ENCODE measurements at regions not wholly inside any gene's neighbourhood (a gene's known extent, or its start where the extent isn't known, plus 50 kb on each side); places are given as distances from the start of the nearest gene placed in this dataset.

DNA sequence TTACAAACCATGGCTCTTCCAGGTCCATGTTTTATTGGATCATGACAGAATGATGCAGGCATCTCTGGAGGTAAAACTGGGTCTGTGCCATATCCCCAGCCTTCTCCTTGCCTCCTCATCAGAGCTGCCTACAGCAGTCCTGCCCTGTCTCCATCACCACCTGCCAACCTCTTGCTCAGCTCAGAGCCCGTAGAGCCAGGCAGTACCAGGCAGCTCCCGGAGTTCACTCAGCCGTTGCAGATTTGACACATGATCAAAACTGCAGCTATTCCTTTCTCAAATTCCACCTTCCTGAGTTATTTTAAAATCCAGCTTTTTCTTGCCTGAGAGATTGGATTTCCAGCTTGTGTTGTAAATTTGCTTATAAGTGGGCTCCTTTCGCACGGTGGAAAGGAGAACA lies 218.2 kb upstream of the CELF4 start:
- H3K9me3 ChIP-seq (ENCODE audit: control insufficient read depth, low read length), result no peaks in the 10 kb centered on the region

DNA sequence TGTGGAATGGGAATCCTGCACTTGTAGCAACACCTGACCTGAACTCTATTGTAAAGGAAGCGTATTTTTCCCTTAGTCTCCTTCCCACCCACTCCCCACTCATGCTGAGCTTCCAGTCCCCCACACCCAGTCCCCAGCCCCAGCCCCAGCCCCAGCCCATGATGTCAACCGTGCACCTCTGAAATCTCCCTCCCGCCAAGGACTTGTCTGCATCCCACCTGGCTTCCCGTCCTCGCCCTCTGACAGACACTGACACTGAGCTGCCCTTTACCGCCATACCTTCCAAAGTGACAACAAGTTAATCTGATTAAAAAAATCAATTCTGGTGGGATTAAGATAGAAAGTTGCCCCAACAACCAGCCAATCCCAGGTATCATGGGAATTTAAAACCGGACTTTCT lies 213.6 kb upstream of the CELF4 start:
- Histone ChIP-seq H3K4me3 (ENCODE audit: low read length) (no peak overlapping the region), H3K4me1 (ENCODE audit: control insufficient read depth, insufficient read depth, low read length) (no peaks in the 10 kb centered on the region), H3K9me3 (ENCODE audit: control insufficient read depth, low read length) (no peaks in the 10 kb centered on the region), H3K27me3 (replicated peaks; ENCODE audit: control insufficient read depth, insufficient read depth, low read length) (no peaks in the 10 kb centered on the region), H3K9ac (ENCODE audit: low read length) (no peak overlapping the region), H3K36me3 (ENCODE audit: control insufficient read depth, insufficient read depth, low read length, severe bottlenecking) (no peaks in the 10 kb centered on the region)
- DNase-seq (ENCODE audit: low read depth), result no peak

More for the DNA sequence above, 218.2 kb upstream of the CELF4 start:
- no peaks in the 10 kb centered on the region for H3K36me3 ChIP-seq (ENCODE audit: control insufficient read depth, insufficient read depth, low read length, severe bottlenecking)
- no peaks in the 10 kb centered on the region for H3K27me3 ChIP-seq (replicated peaks; ENCODE audit: control insufficient read depth, insufficient read depth, low read length)
- DNase-seq (ENCODE audit: low read depth), result no peak
- no peak overlapping the region for H3K9ac ChIP-seq (ENCODE audit: low read length)
- no peaks in the 10 kb centered on the region for H3K4me1 ChIP-seq (ENCODE audit: control insufficient read depth, insufficient read depth, low read length)
- no peak overlapping the region for H3K4me3 ChIP-seq (ENCODE audit: low read length)

DNA sequence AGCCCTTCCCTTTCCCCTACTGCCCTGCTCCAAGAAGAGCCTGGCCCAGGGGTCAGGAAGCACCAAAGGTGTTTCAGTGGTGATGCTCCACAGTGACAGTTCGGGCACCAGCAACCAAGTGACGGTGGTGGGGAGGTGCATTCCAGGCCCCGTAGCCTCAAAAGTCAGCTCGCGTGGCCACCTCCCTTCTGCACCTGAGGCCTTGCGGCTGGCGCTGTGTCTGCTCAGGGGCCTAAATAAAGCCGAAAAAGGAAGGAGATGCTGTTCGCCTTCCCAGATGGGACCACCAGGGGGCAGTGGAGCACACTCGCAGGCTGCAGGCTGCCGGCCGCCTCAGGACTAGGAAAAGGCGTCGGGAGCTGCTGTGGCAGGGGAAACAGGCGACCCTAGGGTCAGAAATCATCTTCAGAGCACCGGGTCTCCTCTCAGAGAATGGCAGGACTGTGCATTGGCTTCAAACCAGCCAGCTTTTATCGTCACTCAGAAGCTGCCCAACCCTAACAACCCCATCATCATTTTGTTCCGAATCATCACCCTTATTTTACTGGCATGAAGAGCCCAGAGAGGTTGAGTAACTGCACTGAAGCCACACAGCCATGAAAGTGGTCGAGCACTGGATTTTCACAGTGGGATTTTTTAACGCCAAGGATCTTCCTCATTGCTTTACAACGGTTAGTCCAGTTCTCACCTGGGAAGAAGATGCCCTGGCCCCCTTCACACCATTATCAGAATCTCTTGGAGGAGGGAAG lies 213.0 kb upstream of the CELF4 start:
- peak; percentile 10 for DNase-seq (ENCODE audit: low read depth)
- H3K9me3 ChIP-seq (ENCODE audit: control insufficient read depth, low read length), result no peaks in the 10 kb centered on the region

DNA sequence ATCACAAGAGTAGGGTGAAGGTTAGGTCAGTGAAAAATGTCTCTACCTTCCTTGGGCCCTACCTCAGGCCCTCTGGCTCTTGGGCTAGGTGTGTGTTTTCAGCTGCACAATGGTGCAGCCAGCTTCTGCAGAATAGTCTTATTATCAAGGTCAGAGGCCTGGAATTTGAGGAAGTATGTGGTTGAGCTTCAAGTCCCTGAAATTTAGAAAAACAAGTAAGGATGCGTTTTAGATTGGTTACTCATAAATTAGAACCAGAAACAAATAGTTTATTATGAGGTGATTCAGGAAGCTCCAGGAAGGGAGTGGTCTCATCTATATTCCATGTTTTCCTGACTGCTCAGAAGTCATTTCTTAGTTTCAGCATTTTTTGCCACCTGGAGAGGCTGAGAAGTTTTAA lies 204.2 kb upstream of the CELF4 start:
- Histone ChIP-seq H3K36me3 (ENCODE audit: control insufficient read depth, insufficient read depth, low read length, severe bottlenecking) (no peaks in the 10 kb centered on the region), H3K4me1 (ENCODE audit: control insufficient read depth, insufficient read depth, low read length) (no peaks in the 10 kb centered on the region), H3K9ac (ENCODE audit: low read length) (no peak overlapping the region), H3K9me3 (ENCODE audit: control insufficient read depth, low read length) (no peaks in the 10 kb centered on the region), H3K27me3 (replicated peaks; ENCODE audit: control insufficient read depth, insufficient read depth, low read length) (no peaks in the 10 kb centered on the region), H3K4me3 (ENCODE audit: low read length) (no peak overlapping the region)
- no peak for DNase-seq (ENCODE audit: low read depth)

More for the DNA sequence above, 213.0 kb upstream of the CELF4 start:
- no peak overlapping the region for H3K9ac ChIP-seq (ENCODE audit: low read length)
- H3K4me1 ChIP-seq (ENCODE audit: control insufficient read depth, insufficient read depth, low read length), result no peaks in the 10 kb centered on the region
- no peak overlapping the region for H3K4me3 ChIP-seq (ENCODE audit: low read length)
- H3K27me3 ChIP-seq (replicated peaks; ENCODE audit: control insufficient read depth, insufficient read depth, low read length), result no peaks in the 10 kb centered on the region
- H3K36me3 ChIP-seq (ENCODE audit: control insufficient read depth, insufficient read depth, low read length, severe bottlenecking), result no peaks in the 10 kb centered on the region

DNA sequence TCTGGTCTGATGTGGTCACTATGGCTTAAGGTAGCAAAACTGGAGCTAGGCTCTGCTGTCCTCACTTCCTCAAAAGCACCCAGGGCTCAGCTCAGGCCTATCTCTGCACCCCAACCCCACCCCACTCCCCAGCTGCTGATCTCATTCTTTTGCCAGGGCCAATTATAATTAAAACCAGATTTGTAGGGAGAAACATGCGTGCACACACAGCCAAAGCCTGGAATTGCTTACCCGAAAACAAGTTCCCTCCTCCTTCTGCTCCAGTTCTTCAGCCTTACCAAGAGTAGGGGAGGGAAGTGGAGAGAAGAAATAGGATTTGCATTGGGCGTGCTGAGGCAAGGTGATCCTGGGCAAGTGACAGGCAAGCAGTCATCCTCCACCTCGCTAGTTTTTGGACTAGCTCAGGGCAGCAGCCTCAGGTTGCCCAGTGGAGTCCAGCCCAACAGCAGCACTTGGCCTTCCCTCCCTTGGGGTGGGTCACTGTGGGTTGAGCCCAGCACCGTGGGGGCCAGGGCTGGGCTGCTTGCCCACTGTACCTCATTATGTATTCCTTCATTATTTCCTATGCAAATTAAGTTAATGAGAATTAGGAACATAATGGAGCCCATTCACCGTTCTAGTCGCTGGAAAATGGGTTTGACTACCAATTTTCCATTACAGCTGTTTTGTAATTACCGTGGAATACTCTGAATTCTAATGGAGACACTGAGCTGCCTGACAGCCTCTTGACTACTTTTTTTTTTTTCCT lies 199.1 kb upstream of the CELF4 start:
- Histone ChIP-seq H3K9me3 (ENCODE audit: control insufficient read depth, low read length) (no peaks in the 10 kb centered on the region), H3K9ac (ENCODE audit: low read length) (no peak overlapping the region), H3K4me3 (ENCODE audit: low read length) (no peak overlapping the region), H3K4me1 (ENCODE audit: control insufficient read depth, insufficient read depth, low read length) (no peaks in the 10 kb centered on the region), H3K27me3 (replicated peaks; ENCODE audit: control insufficient read depth, insufficient read depth, low read length) (no peaks in the 10 kb centered on the region), H3K36me3 (ENCODE audit: control insufficient read depth, insufficient read depth, low read length, severe bottlenecking) (no peaks in the 10 kb centered on the region)
- DNase-seq (ENCODE audit: low read depth), result no peak

DNA sequence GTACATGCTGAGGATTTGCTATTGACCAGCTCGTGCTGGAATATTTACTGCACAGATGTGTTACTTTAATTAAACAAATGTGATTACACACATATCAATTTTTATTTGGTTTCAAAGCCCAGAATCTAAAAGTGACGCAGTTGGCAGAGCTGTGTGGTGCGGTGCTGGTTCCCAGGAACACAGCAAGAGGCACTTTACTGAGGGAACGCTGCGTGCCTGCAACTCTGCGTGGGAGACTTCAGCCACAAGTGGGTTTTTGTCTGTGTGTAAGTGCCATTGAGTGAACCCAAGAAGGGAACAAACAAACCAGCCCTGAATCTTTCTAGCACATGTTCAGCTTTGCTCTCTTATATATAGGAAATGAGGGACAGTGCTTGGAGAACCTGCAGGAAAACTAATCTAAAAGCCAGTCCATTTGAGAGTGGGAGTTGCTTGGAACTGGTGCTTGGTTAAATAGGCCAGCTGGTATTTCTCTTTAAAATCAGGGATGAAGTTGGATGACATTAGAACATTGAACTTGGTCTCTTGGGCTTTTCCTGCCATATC lies 196.6 kb upstream of the CELF4 start:
- no peaks in the 10 kb centered on the region for H3K36me3 ChIP-seq (ENCODE audit: control insufficient read depth, insufficient read depth, low read length, severe bottlenecking)
- no peaks in the 10 kb centered on the region for H3K27me3 ChIP-seq (replicated peaks; ENCODE audit: control insufficient read depth, insufficient read depth, low read length)
- DNase-seq (ENCODE audit: low read depth), result no peak
- H3K4me1 ChIP-seq (ENCODE audit: control insufficient read depth, insufficient read depth, low read length), result no peaks in the 10 kb centered on the region
- H3K9me3 ChIP-seq (ENCODE audit: control insufficient read depth, low read length), result no peaks in the 10 kb centered on the region
- H3K9ac ChIP-seq (ENCODE audit: low read length), result no peak overlapping the region
- no peak overlapping the region for H3K4me3 ChIP-seq (ENCODE audit: low read length)

DNA sequence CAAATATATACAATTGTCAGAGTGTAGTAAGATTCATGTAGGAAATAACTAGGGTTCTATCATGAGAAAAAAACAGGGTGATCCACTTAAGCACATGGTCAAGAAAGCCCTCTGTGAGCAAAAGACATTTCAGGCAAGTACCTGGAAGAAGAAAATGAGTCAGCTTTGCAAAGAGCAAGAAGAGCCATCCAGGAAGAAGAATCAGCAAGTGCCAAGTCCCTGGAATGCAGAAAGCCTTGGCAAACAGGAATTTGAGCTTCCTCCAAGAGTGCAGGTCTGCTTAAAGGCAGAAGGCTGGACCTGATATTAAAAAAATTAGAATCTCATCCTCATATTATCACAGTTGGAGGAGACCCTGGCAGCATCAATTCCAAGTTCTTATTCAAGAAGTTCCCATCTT lies 188.5 kb upstream of the CELF4 start:
- no peak overlapping the region for H3K9ac ChIP-seq (ENCODE audit: low read length)
- no peaks in the 10 kb centered on the region for H3K4me1 ChIP-seq (ENCODE audit: control insufficient read depth, insufficient read depth, low read length)
- no peak for DNase-seq (ENCODE audit: low read depth)
- no peaks in the 10 kb centered on the region for H3K36me3 ChIP-seq (ENCODE audit: control insufficient read depth, insufficient read depth, low read length, severe bottlenecking)
- no peaks in the 10 kb centered on the region for H3K27me3 ChIP-seq (replicated peaks; ENCODE audit: control insufficient read depth, insufficient read depth, low read length)
- H3K4me3 ChIP-seq (ENCODE audit: low read length), result no peak overlapping the region
- H3K9me3 ChIP-seq (ENCODE audit: control insufficient read depth, low read length), result no peaks in the 10 kb centered on the region

DNA sequence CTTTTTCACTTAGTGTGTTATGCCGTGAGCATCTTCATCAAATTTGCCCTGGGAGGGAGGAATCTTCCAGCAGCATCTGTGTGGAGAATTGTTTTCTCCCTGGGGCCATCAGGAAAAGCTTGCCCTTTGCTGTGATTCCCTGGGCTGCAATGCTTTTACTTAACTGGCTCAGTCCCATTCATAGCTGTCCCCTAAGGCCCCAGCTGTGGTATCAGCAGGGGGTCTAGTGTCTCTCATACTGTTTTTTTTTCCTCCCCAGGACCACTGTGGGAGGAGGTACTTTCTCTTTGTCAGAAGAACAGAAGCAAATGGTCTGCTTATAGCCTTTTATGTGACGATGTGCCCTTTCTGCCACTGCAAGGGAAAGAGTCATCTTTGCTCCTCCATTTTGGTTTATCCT lies 176.8 kb upstream of the CELF4 start:
- peaks cover 14% of the 10 kb centered on the region for H3K4me1 ChIP-seq (ENCODE audit: control insufficient read depth, insufficient read depth, low read length)
- H3K36me3 ChIP-seq (ENCODE audit: control insufficient read depth, insufficient read depth, low read length, severe bottlenecking), result no peaks in the 10 kb centered on the region
- no peaks in the 10 kb centered on the region for H3K27me3 ChIP-seq (replicated peaks; ENCODE audit: control insufficient read depth, insufficient read depth, low read length)
- H3K9me3 ChIP-seq (ENCODE audit: control insufficient read depth, low read length), result no peaks in the 10 kb centered on the region
- H3K4me3 ChIP-seq (ENCODE audit: low read length), result no peak overlapping the region
- no peak for DNase-seq (ENCODE audit: low read depth)
- H3K9ac ChIP-seq (ENCODE audit: low read length), result no peak overlapping the region

DNA sequence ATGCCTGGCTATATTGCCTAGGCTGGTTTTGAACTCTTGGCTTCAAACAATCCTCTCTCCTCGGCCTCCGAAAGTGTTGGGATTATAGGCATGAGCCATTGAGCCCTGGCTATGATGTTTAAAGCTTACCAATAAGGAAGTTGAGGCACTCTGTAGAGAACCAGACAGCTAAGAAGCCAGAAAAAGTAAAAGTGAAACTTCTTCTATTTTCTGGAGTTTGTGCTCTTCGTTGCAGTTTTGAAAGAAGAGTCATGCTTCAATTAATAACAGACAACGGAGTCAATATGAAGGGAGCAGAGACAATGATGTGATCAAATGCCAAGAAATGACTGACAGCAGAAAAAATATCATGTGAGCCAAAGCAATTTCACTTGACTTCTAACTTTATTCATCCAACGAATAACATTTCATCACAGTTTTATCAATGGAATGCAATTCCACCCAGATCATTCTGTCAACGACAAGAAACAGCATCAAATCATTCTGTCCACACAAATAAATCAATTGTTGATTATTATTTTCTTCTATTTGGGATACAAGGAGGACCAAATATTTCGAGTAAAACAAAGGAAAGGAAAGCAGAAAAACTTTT lies 175.5 kb upstream of the CELF4 start:
- Histone ChIP-seq H3K9ac (ENCODE audit: low read length) (peak overlapping the region; percentile 35), H3K36me3 (ENCODE audit: control insufficient read depth, insufficient read depth, low read length, severe bottlenecking) (no peaks in the 10 kb centered on the region), H3K4me1 (ENCODE audit: control insufficient read depth, insufficient read depth, low read length) (peaks cover 14% of the 10 kb centered on the region), H3K27me3 (replicated peaks; ENCODE audit: control insufficient read depth, insufficient read depth, low read length) (no peaks in the 10 kb centered on the region), H3K9me3 (ENCODE audit: control insufficient read depth, low read length) (no peaks in the 10 kb centered on the region), H3K4me3 (ENCODE audit: low read length) (peak overlapping the region; percentile 71)
- DNase-seq (ENCODE audit: low read depth), result no peak

DNA sequence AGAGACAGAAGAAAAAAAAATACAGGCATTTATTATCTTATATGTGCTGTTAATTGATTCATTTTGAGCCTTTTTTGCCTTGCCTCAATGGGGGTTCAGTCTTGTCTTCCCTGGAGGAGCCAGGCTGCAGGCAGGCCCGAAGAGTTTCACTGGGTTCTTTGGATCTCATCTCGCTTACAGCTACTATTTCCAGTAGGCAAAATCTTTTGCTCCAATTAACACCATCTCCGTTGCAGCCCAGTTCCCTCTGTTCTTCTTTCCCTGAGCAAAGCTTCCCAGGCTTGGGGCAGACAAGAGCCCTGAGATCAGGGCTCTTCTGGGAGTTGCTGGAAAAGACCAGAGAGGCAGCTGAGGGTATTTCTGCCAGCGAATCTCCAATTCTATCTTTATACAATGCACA lies 168.8 kb upstream of the CELF4 start:
- H3K9me3 ChIP-seq (ENCODE audit: control insufficient read depth, low read length), result no peaks in the 10 kb centered on the region
- no peaks in the 10 kb centered on the region for H3K36me3 ChIP-seq (ENCODE audit: control insufficient read depth, insufficient read depth, low read length, severe bottlenecking)
- no peak for DNase-seq (ENCODE audit: low read depth)
- H3K4me3 ChIP-seq (ENCODE audit: low read length), result no peak overlapping the region
- no peaks in the 10 kb centered on the region for H3K27me3 ChIP-seq (replicated peaks; ENCODE audit: control insufficient read depth, insufficient read depth, low read length)
- H3K9ac ChIP-seq (ENCODE audit: low read length), result no peak overlapping the region
- H3K4me1 ChIP-seq (ENCODE audit: control insufficient read depth, insufficient read depth, low read length), result no peaks in the 10 kb centered on the region

DNA sequence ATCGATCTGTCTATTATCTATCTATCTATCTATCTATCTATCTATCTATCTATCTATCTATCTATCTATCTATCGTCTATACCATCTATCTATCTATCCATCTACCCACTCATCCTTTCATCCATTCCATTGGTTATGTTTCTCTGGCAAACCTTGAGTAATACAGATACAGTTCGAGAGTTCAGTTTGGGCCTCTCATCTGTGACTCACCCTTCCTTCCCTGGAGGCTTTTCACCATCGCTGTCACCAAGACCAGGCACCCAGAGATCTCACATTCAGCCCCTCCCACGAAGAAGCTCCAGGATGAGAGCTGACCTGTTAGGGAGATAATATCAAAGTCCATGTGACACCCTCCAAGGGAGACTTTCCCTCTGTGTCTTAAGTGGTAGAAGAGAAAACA lies 164.1 kb upstream of the CELF4 start:
- H3K4me1 ChIP-seq (ENCODE audit: control insufficient read depth, insufficient read depth, low read length), result no peaks in the 10 kb centered on the region
- H3K36me3 ChIP-seq (ENCODE audit: control insufficient read depth, insufficient read depth, low read length, severe bottlenecking), result no peaks in the 10 kb centered on the region
- H3K27me3 ChIP-seq (replicated peaks; ENCODE audit: control insufficient read depth, insufficient read depth, low read length), result no peaks in the 10 kb centered on the region
- DNase-seq (ENCODE audit: low read depth), result no peak
- H3K4me3 ChIP-seq (ENCODE audit: low read length), result no peak overlapping the region
- no peak overlapping the region for H3K9ac ChIP-seq (ENCODE audit: low read length)
- no peaks in the 10 kb centered on the region for H3K9me3 ChIP-seq (ENCODE audit: control insufficient read depth, low read length)
